ENCODE measurements at regions not wholly inside any gene's neighbourhood (a gene's known extent, or its start where the extent isn't known, plus 50 kb on each side); places are given as distances from the start of the nearest gene placed in this dataset.

DNA sequence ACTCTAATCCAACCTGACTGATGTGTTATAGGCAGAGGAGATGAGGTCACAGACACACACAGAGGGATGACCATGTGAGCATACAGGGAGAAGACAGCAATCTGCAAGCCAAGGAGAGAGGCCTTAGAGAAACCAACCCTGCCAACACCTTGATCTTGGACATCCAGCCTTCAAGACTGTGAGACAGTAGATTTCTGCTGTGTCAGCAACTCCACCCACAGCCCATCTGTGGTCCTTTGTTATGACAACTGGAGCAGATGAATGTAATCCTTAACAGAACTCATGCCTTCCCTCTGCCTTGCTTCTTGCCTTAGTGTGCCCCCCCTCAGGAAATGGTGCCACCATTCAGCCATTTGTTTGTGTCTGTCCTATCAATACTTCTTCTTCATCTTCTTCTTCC lies 107.4 kb downstream of the NXNL2 start (continued):
- TF ChIP-seq, protein P1, sequence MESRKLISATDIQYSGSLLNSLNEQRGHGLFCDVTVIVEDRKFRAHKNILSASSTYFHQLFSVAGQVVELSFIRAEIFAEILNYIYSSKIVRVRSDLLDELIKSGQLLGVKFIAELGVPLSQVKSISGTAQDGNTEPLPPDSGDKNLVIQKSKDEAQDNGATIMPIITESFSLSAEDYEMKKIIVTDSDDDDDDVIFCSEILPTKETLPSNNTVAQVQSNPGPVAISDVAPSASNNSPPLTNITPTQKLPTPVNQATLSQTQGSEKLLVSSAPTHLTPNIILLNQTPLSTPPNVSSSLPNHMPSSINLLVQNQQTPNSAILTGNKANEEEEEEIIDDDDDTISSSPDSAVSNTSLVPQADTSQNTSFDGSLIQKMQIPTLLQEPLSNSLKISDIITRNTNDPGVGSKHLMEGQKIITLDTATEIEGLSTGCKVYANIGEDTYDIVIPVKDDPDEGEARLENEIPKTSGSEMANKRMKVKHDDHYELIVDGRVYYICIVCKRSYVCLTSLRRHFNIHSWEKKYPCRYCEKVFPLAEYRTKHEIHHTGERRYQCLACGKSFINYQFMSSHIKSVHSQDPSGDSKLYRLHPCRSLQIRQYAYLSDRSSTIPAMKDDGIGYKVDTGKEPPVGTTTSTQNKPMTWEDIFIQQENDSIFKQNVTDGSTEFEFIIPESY (IDR thresholded peaks at IDR 0.05) = no peak

DNA sequence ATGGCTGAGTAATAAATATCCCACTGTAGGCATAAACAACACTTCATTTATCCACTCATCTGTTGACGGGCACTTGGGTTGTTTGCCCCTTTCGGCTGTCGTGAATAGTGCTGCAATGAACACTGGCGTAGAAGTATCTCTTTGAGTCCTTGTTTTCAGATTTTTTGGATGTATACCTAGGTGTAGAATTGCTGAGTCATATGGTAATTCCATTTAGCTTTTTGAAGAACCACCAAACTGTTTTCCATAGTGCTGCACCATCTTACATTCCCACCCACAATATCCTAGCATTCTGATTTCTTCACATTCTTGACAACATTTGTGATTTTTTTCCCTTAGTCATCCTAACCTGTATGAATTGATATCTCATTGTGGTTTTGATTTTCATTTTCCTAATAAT lies 109.0 kb downstream of the NXNL2 start:
- TF ChIP-seq HNF4A (conservative IDR thresholded peaks at IDR 0.05) (no peak), HNF4G (IDR thresholded peaks at IDR 0.05) (no peak), RXRA (IDR thresholded peaks at IDR 0.05) (no peak), TAF1 (conservative IDR thresholded peaks at IDR 0.05) (no peak), SP1 (IDR thresholded peaks at IDR 0.05) (no peak), RAD21 (IDR thresholded peaks at IDR 0.05) (no peak), FOXA2 (IDR thresholded peaks at IDR 0.05) (no peak)
- TF ChIP-seq, protein P2, sequence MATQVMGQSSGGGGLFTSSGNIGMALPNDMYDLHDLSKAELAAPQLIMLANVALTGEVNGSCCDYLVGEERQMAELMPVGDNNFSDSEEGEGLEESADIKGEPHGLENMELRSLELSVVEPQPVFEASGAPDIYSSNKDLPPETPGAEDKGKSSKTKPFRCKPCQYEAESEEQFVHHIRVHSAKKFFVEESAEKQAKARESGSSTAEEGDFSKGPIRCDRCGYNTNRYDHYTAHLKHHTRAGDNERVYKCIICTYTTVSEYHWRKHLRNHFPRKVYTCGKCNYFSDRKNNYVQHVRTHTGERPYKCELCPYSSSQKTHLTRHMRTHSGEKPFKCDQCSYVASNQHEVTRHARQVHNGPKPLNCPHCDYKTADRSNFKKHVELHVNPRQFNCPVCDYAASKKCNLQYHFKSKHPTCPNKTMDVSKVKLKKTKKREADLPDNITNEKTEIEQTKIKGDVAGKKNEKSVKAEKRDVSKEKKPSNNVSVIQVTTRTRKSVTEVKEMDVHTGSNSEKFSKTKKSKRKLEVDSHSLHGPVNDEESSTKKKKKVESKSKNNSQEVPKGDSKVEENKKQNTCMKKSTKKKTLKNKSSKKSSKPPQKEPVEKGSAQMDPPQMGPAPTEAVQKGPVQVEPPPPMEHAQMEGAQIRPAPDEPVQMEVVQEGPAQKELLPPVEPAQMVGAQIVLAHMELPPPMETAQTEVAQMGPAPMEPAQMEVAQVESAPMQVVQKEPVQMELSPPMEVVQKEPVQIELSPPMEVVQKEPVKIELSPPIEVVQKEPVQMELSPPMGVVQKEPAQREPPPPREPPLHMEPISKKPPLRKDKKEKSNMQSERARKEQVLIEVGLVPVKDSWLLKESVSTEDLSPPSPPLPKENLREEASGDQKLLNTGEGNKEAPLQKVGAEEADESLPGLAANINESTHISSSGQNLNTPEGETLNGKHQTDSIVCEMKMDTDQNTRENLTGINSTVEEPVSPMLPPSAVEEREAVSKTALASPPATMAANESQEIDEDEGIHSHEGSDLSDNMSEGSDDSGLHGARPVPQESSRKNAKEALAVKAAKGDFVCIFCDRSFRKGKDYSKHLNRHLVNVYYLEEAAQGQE (IDR thresholded peaks at IDR 0.05) = no peak
- TF ChIP-seq, protein P3, sequence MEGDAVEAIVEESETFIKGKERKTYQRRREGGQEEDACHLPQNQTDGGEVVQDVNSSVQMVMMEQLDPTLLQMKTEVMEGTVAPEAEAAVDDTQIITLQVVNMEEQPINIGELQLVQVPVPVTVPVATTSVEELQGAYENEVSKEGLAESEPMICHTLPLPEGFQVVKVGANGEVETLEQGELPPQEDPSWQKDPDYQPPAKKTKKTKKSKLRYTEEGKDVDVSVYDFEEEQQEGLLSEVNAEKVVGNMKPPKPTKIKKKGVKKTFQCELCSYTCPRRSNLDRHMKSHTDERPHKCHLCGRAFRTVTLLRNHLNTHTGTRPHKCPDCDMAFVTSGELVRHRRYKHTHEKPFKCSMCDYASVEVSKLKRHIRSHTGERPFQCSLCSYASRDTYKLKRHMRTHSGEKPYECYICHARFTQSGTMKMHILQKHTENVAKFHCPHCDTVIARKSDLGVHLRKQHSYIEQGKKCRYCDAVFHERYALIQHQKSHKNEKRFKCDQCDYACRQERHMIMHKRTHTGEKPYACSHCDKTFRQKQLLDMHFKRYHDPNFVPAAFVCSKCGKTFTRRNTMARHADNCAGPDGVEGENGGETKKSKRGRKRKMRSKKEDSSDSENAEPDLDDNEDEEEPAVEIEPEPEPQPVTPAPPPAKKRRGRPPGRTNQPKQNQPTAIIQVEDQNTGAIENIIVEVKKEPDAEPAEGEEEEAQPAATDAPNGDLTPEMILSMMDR (IDR thresholded peaks at IDR 0.05; ENCODE audit: low read depth, low read length, missing input control) = no peak
- TF ChIP-seq, protein P1 (IDR thresholded peaks at IDR 0.05) = no peak

More for the DNA sequence above, 109.0 kb downstream of the NXNL2 start:
- Histone ChIP-seq H3K27ac (ENCODE audit: low read depth in 1 of 2, low read length in 2 of 2) (no peak overlapping the region), H3K9me3 (ENCODE audit: control insufficient read depth in 4 of 4, low read length in 3 of 4) (peaks cover 0 to 2% (median 0%) of the 10 kb centered on the region in 4 donors), H3K4me1 (ENCODE audit: control insufficient read depth in 4 of 4, insufficient read depth in 4 of 4, low read length in 3 of 4) (no peaks in the 10 kb centered on the region), H3K36me3 (ENCODE audit: control insufficient read depth in 4 of 4, insufficient read depth in 3 of 4, low read depth in 1 of 4, low read length in 3 of 4) (no peaks in the 10 kb centered on the region), H3K9ac (ENCODE audit: low read depth in 1 of 2, low read length in 2 of 2) (no peak overlapping the region), H3K4me3 (ENCODE audit: low read depth in 1 of 3, low read length in 3 of 3) (no peak overlapping the region), H3K27me3 (ENCODE audit: control insufficient read depth in 4 of 4, insufficient read depth in 4 of 4, low read length in 3 of 4) (peaks cover 0 to 5% (median 0%) of the 10 kb centered on the region in 4 donors)
- no peak for DNase-seq (ENCODE audit: low spot score)
- 69% methylated on average over 4 of the region's 4 CpGs for WGBS

Data from liver (tissue), 8 donors.